Neural crest cell (in vitro differentiated cells): ENCODE measurements at regions not wholly inside any gene's neighbourhood (a gene's known extent, or its start where the extent isn't known, plus 50 kb on each side); places are given as distances from the start of the nearest gene placed in this dataset.

Experiments used
- DNase-seq: peaks from one replicate; pipeline ENCODE4 v3.0.0; 2021; ENCODE audit warnings: low read depth, mixed read lengths, low spot score
- H3K27ac Mint-ChIP-seq: one replicate; pipeline ENCODE4 v1.8.0; 2021; ENCODE audit warnings: mild to moderate bottlenecking, mixed read lengths; ENCODE audit not compliant: unreplicated experiment
- H3K27me3 Mint-ChIP-seq: 2 replicates; pipeline ENCODE4 v1.8.0; 2021; ENCODE audit warnings: low read depth, mild to moderate bottlenecking, mixed read lengths
- H3K36me3 Mint-ChIP-seq: 2 replicates; pipeline ENCODE4 v1.8.0; 2021; ENCODE audit warnings: low read depth, mild to moderate bottlenecking, mixed read lengths
- H3K4me1 Mint-ChIP-seq: 2 replicates; pipeline ENCODE4 v1.8.0; 2021; ENCODE audit warnings: mixed read lengths
- H3K4me3 Mint-ChIP-seq: one replicate; pipeline ENCODE4 v1.8.0; 2021; ENCODE audit warnings: mild to moderate bottlenecking, mixed read lengths
- H3K9me3 Mint-ChIP-seq: 2 replicates; pipeline ENCODE4 v1.8.0; 2021; ENCODE audit warnings: mixed read lengths
- CTCF ChIP-seq: fragments of 200-600 bp; sonication (generic); conservative IDR thresholded peaks from 2 replicates; pipeline ENCODE4 v1.5.0; 2021; ENCODE audit warnings: antibody characterized with exemption, mild to moderate bottlenecking

GRCh38 chr10:43320226-43320625 is 51.2 kb upstream of the FXYD4 start:
- no peak for TF ChIP-seq CTCF
- no peaks in the 10 kb centered on the region for H3K36me3 Mint-ChIP-seq
- DNase-seq, result no peak
- peaks cover 3% of the 10 kb centered on the region for H3K27me3 Mint-ChIP-seq
- H3K4me1 Mint-ChIP-seq, result peaks cover 14% of the 10 kb centered on the region
- no peak overlapping the region for H3K27ac Mint-ChIP-seq
- no peak overlapping the region for H3K4me3 Mint-ChIP-seq
- H3K9me3 Mint-ChIP-seq, result no peaks in the 10 kb centered on the region

GRCh38 chr10:43318976-43319960 is 52.2 kb upstream of the FXYD4 start:
- Mint-ChIP-seq H3K27ac (no peak overlapping the region), H3K9me3 (no peaks in the 10 kb centered on the region), H3K4me3 (no peak overlapping the region), H3K27me3 (peaks cover 3% of the 10 kb centered on the region), H3K36me3 (no peaks in the 10 kb centered on the region), H3K4me1 (peaks cover 14% of the 10 kb centered on the region)
- DNase-seq, result no peak
- TF ChIP-seq CTCF, result no peak

- Mint-ChIP-seq H3K4me3 (no peak overlapping the region), H3K4me1 (peaks cover 13% of the 10 kb centered on the region), H3K27me3 (peaks cover 3% of the 10 kb centered on the region), H3K9me3 (no peaks in the 10 kb centered on the region), H3K36me3 (no peaks in the 10 kb centered on the region), H3K27ac (no peak overlapping the region)
- TF ChIP-seq CTCF, result no peak
- no peak for DNase-seq
Measured at GRCh38 chr10:43318456-43318855, 51.6 kb upstream of the RASGEF1A start.

- H3K27me3 Mint-ChIP-seq, result peaks cover 3% of the 10 kb centered on the region
- no peak overlapping the region for H3K4me3 Mint-ChIP-seq
- H3K36me3 Mint-ChIP-seq, result no peaks in the 10 kb centered on the region
- H3K27ac Mint-ChIP-seq, result peak overlapping the region; percentile 62
- DNase-seq, result no peak
- no peak for TF ChIP-seq CTCF
- peaks cover 3% of the 10 kb centered on the region for H3K4me1 Mint-ChIP-seq
- H3K9me3 Mint-ChIP-seq, result no peaks in the 10 kb centered on the region
Measured at GRCh38 chr10:43317422-43317821, 50.6 kb upstream of the RASGEF1A start.

GRCh38 chr10:43316988-43317387 is 50.1 kb upstream of the RASGEF1A start:
- no peak for DNase-seq
- Mint-ChIP-seq H3K27me3 (peaks cover 3% of the 10 kb centered on the region), H3K9me3 (no peaks in the 10 kb centered on the region), H3K4me3 (no peak overlapping the region), H3K4me1 (no peaks in the 10 kb centered on the region), H3K27ac (no peak overlapping the region), H3K36me3 (no peaks in the 10 kb centered on the region)
- no peak for TF ChIP-seq CTCF
